SH-SY5Y (cell line): ENCODE measurements at regions not wholly inside any gene's neighbourhood (a gene's known extent, or its start where the extent isn't known, plus 50 kb on each side); places are given as distances from the start of the nearest gene placed in this dataset.

ENCODE experiments used
- GATA2 ChIP-seq: IDR thresholded peaks from 2 replicates; pipeline ENCODE4 v1.6.1; 2011; ENCODE audit warnings: mild to moderate bottlenecking, low read depth, low read length
- GATA3 ChIP-seq: IDR thresholded peaks from 2 replicates; pipeline ENCODE4 v1.6.1; 2011; ENCODE audit warnings: low read depth, mild to moderate bottlenecking, low read length, moderate library complexity

DNA sequence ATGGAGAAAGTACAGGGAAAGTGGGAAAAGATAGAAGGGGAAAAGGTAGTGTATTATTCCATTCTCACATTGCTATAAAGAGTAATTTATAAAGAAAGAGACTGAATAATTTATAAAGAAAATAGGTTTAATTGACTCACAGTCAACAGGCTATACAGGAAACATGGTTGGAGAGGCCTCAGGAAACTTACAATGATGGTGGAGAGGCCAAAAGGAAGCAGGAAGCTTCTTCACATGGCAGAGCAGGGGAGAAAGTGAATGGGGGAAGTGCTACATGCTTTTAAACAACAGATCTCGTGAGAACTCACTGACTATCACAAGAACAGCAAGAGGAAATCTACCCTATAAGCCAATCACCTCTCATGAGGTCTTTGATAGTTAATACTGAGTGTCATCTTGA is 725.0 kb upstream of the FLRT2 start:
- TF ChIP-seq GATA2 (no peak), GATA3 (no peak)
